ENCODE measurements at regions not wholly inside any gene's neighbourhood (a gene's known extent, or its start where the extent isn't known, plus 50 kb on each side); places are given as distances from the start of the nearest gene placed in this dataset.

- peaks cover 0 to 6% (median 0%) of the 10 kb centered on the region in 7 donors for H3K9me3 Mint-ChIP-seq
- no peaks in the 10 kb centered on the region for H4K20me1 ChIP-seq (ENCODE audit: insufficient read depth, low read length)
- no peak overlapping the region for H3K9ac ChIP-seq (ENCODE audit: insufficient read depth, low read length, poor library complexity, severe bottlenecking)
- H3K4me1 ChIP-seq (ENCODE audit: control insufficient read depth in 1 of 2, insufficient read depth in 2 of 2, low read length in 2 of 2): no peaks in the 10 kb centered on the region
- H3K27ac Mint-ChIP-seq: no peak overlapping the region
- no peaks in the 10 kb centered on the region for H3K4me1 Mint-ChIP-seq
- H3K79me2 ChIP-seq (ENCODE audit: insufficient read depth, low read length): no peaks in the 10 kb centered on the region
- H3K4me3 ChIP-seq (replicated peaks in 1 of 3; ENCODE audit: low read depth in 2 of 3, low read length in 3 of 3): no peak overlapping the region
- H3K36me3 ChIP-seq (replicated peaks in 1 of 2; ENCODE audit: control insufficient read depth in 1 of 2, insufficient read depth in 2 of 2, low read length in 2 of 2): no peaks in the 10 kb centered on the region
- peaks cover 2 to 6% (median 2%) of the 10 kb centered on the region in 3 donors for H3K27me3 Mint-ChIP-seq (ENCODE audit: low read depth in 3 of 3)
- H3K4me2 ChIP-seq (replicated peaks; ENCODE audit: extremely low read depth, low read length, poor library complexity, severe bottlenecking): no peak overlapping the region
- WGBS (ENCODE audit: insufficient coverage): 91% methylated on average over 13 of the region's 20 CpGs
- no peak overlapping the region for H3K4me3 Mint-ChIP-seq
- intact Hi-C loops (cut with micrococcal nuclease): no loop called here
- no peak overlapping the region for H2AFZ ChIP-seq (ENCODE audit: insufficient read depth, low read depth, low read length, poor library complexity, severe bottlenecking)
- no peaks in the 10 kb centered on the region for H3K36me3 Mint-ChIP-seq
- H3K27me3 ChIP-seq (ENCODE audit: control insufficient read depth in 2 of 2, insufficient read depth in 2 of 2, low read length in 2 of 2): no peaks in the 10 kb centered on the region
- TF ChIP-seq CTCF (IDR thresholded peaks at IDR 0.05): no peak
- no peak overlapping the region for H3K27ac ChIP-seq (ENCODE audit: low read depth in 1 of 2, low read length in 2 of 2)
- H3K9me3 ChIP-seq (replicated peaks in 1 of 2; ENCODE audit: control insufficient read depth in 1 of 2, insufficient read depth in 1 of 2, low read length in 2 of 2): no peaks in the 10 kb centered on the region
- DNase-seq: no peak
These were observed 300.3 kb downstream of the NPHP4 start for GRCh38 chr1:5691795-5692509.

GRCh38 chr1:5690898-5691297 is 301.3 kb downstream of the NPHP4 start:
- Mint-ChIP-seq H3K27me3 (ENCODE audit: low read depth in 3 of 3) (peaks cover 2 to 11% (median 3%) of the 10 kb centered on the region in 3 donors), H3K9me3 (peaks cover 0 to 6% (median 0%) of the 10 kb centered on the region in 7 donors), H3K4me3 (no peak overlapping the region), H3K4me1 (no peaks in the 10 kb centered on the region), H3K27ac (peak overlapping the region in 1 of 7 donors; percentile 47), H3K36me3 (no peaks in the 10 kb centered on the region)
- H3K9ac ChIP-seq (ENCODE audit: insufficient read depth, low read length, poor library complexity, severe bottlenecking): no peak overlapping the region
- H2AFZ ChIP-seq (ENCODE audit: insufficient read depth, low read depth, low read length, poor library complexity, severe bottlenecking): no peak overlapping the region
- H4K20me1 ChIP-seq (ENCODE audit: insufficient read depth, low read length): no peaks in the 10 kb centered on the region
- H3K79me2 ChIP-seq (ENCODE audit: insufficient read depth, low read length): no peaks in the 10 kb centered on the region
- H3K4me2 ChIP-seq (replicated peaks; ENCODE audit: extremely low read depth, low read length, poor library complexity, severe bottlenecking): no peak overlapping the region
- no peaks in the 10 kb centered on the region for H3K9me3 ChIP-seq (replicated peaks in 1 of 2; ENCODE audit: control insufficient read depth in 1 of 2, insufficient read depth in 1 of 2, low read length in 2 of 2)
- H3K4me3 ChIP-seq (replicated peaks in 1 of 3; ENCODE audit: low read depth in 2 of 3, low read length in 3 of 3): no peak overlapping the region
- H3K27me3 ChIP-seq (ENCODE audit: control insufficient read depth in 2 of 2, insufficient read depth in 2 of 2, low read length in 2 of 2): no peaks in the 10 kb centered on the region
- TF ChIP-seq CTCF (IDR thresholded peaks at IDR 0.05): no peak
- H3K27ac ChIP-seq (ENCODE audit: low read depth in 1 of 2, low read length in 2 of 2): no peak overlapping the region
- H3K36me3 ChIP-seq (replicated peaks in 1 of 2; ENCODE audit: control insufficient read depth in 1 of 2, insufficient read depth in 2 of 2, low read length in 2 of 2): no peaks in the 10 kb centered on the region
- no peaks in the 10 kb centered on the region for H3K4me1 ChIP-seq (ENCODE audit: control insufficient read depth in 1 of 2, insufficient read depth in 2 of 2, low read length in 2 of 2)
- 79% methylated on average over 4 of the region's 13 CpGs for WGBS (ENCODE audit: insufficient coverage)
- intact Hi-C loops (cut with micrococcal nuclease): no loop called here
- no peak for DNase-seq
